22Rv1 (cell line): ENCODE measurements at regions not wholly inside any gene's neighbourhood (a gene's known extent, or its start where the extent isn't known, plus 50 kb on each side); places are given as distances from the start of the nearest gene placed in this dataset.

ENCODE experiments used
- ZFX ChIP-seq: fragments of 450-650 bp; IDR thresholded peaks from 2 replicates; pipeline ENCODE4 v1.6.1; 2017; ENCODE audit warnings: antibody characterized with exemption, borderline replicate concordance
- TF ChIP-seq, protein P1 (sequence below): fragments of 450-650 bp; IDR thresholded peaks from 2 replicates; pipeline ENCODE4 v1.5.1; 2017; ENCODE audit warnings: mild to moderate bottlenecking

DNA sequence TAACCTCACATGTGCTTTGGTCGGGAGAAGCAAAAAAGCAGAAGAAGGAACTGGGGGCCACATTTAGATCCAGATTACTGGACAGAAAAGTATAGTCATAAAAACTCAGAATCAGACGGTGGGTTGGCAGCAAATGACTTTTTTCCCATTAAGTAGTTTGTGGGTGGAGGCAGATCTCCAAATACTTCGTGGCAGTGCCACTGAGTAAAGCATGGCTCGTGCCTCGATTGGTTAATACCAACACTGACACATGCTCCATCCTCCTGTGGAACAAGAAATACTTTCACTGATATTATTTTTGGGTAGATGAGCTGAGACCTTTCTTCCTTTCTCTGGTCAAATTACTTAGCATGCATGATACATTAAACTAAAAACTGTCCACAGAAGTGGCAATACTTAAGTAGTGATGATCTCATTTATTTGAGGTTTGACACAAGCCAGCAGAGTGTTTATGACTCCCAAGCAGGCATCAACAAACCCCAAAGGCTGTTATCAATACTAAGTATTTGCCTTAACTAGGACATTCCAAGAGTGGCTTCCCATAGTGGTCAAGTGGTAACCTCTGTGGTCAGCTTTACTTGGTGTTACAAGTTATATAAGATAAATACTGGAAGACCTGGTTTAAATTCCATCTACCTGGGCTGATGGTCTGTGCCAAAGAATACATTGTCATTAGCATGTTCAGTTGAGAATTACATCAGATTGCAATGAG is 500.0 kb upstream of the RUNX1 start:
- TF ChIP-seq, protein P1, sequence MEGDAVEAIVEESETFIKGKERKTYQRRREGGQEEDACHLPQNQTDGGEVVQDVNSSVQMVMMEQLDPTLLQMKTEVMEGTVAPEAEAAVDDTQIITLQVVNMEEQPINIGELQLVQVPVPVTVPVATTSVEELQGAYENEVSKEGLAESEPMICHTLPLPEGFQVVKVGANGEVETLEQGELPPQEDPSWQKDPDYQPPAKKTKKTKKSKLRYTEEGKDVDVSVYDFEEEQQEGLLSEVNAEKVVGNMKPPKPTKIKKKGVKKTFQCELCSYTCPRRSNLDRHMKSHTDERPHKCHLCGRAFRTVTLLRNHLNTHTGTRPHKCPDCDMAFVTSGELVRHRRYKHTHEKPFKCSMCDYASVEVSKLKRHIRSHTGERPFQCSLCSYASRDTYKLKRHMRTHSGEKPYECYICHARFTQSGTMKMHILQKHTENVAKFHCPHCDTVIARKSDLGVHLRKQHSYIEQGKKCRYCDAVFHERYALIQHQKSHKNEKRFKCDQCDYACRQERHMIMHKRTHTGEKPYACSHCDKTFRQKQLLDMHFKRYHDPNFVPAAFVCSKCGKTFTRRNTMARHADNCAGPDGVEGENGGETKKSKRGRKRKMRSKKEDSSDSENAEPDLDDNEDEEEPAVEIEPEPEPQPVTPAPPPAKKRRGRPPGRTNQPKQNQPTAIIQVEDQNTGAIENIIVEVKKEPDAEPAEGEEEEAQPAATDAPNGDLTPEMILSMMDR: no peak
- TF ChIP-seq ZFX: no peak
